Left lung (tissue), 4 donors: ENCODE measurements at regions not wholly inside any gene's neighbourhood (a gene's known extent, or its start where the extent isn't known, plus 50 kb on each side); places are given as distances from the start of the nearest gene placed in this dataset.
"Not testable (repeated sequence)": the region's sequence is repeated elsewhere in the genome, so short reads cannot be mapped to it uniquely, and the experiment has no call there.

Experiments used
- ATAC-seq: fragments of 200-7000 bp; cut with Tn5 transposase; one replicate; pipeline ENCODE4 v1.9.1; 2020; ENCODE audit warnings: moderate library complexity
- DNase-seq, 4 donors: peaks; one replicate each; pipeline ENCODE4 v3.0.0-alpha.2; 2013 to 2020
- H3K27ac ChIP-seq, 2 donors: fragments of 200-600 bp; sonication (generic) in 1 of 2; one replicate each; pipeline versions ENCODE4 v1.5.0 to v1.8.0; 2020 to 2021
- H3K27me3 ChIP-seq, 2 donors: fragments of 200-600 bp; sonication (generic) in 1 of 2; one replicate each; pipeline versions ENCODE4 v1.5.0 to v1.8.0; 2020 to 2021
- H3K36me3 ChIP-seq, 2 donors: fragments of 200-600 bp; sonication (generic) in 1 of 2; one replicate each; pipeline versions ENCODE4 v1.5.0 to v1.8.0; 2020 to 2021
- H3K4me1 ChIP-seq, 2 donors: fragments of 200-600 bp; one replicate each; pipeline ENCODE4 v1.8.0; 2021
- H3K4me3 ChIP-seq, 2 donors: fragments of 200-600 bp; sonication (generic) in 1 of 2; one replicate each; pipeline versions ENCODE4 v1.5.0 to v1.8.0; 2020 to 2021; ENCODE audit warnings: mild to moderate bottlenecking in 1 of 2
- H3K9me3 ChIP-seq, 2 donors: fragments of 200-600 bp; sonication (generic) in 1 of 2; one replicate each; pipeline versions ENCODE4 v1.5.0 to v1.8.0; 2020 to 2021
- CTCF ChIP-seq, 2 donors: fragments of 200-600 bp; sonication (generic) in 1 of 2; IDR thresholded peaks; one replicate each; pipeline versions ENCODE4 v1.5.0 to v1.8.0; 2021; ENCODE audit warnings: antibody characterized with exemption in 2 of 2
- intact Hi-C, 2 donors: fragments of 100-400 bp; cut with DNase I; formaldehyde crosslinking; loops; one replicate each; pipeline versions ENCODE4 v1.11.2 to v1.14.2; 2022
- donor health status: DM: no; HTN: yes; CAD: no.
- donor health status: DM: no; HTN: no; CAD: no.

- intact Hi-C loops = no loop called here
- no peaks in the 10 kb centered on the region for H3K36me3 ChIP-seq
- ATAC-seq = no peak
- no peak overlapping the region for H3K4me3 ChIP-seq
- TF ChIP-seq CTCF (IDR thresholded peaks at IDR 0.05) = no peak
- no peak overlapping the region for H3K27ac ChIP-seq
- H3K4me1 ChIP-seq = peaks cover 0 to 6% of the 10 kb centered on the region in 2 donors
- DNase-seq = no peak
- H3K9me3 ChIP-seq = no peaks in the 10 kb centered on the region
- H3K27me3 ChIP-seq = no peaks in the 10 kb centered on the region
Observed at GRCh38 chr1:229005556-229005955, 265.4 kb upstream of the RAB4A start.

- H3K27ac ChIP-seq = no peak overlapping the region
- ATAC-seq (no peak), DNase-seq (no peak)
- H3K9me3 ChIP-seq = no peaks in the 10 kb centered on the region
- H3K36me3 ChIP-seq = no peaks in the 10 kb centered on the region
- peaks cover 0 to 6% of the 10 kb centered on the region in 2 donors for H3K4me1 ChIP-seq
- no peak overlapping the region for H3K4me3 ChIP-seq
- no peaks in the 10 kb centered on the region for H3K27me3 ChIP-seq
- TF ChIP-seq CTCF (IDR thresholded peaks at IDR 0.05) = no peak
- intact Hi-C loops = no loop called here
Observed at GRCh38 chr1:229006121-229006870, 264.6 kb upstream of the RAB4A start.

GRCh38 chr1:229007167-229007566 is 263.7 kb upstream of the RAB4A start:
- H3K27me3 ChIP-seq = no peaks in the 10 kb centered on the region
- no peak overlapping the region for H3K4me3 ChIP-seq
- peaks cover 0 to 6% of the 10 kb centered on the region in 2 donors for H3K4me1 ChIP-seq
- no peak overlapping the region for H3K27ac ChIP-seq
- no peaks in the 10 kb centered on the region for H3K9me3 ChIP-seq
- ATAC-seq = no peak
- no peak for TF ChIP-seq CTCF (IDR thresholded peaks at IDR 0.05)
- DNase-seq = no peak
- H3K36me3 ChIP-seq = no peaks in the 10 kb centered on the region
- intact Hi-C loops = no loop called here

GRCh38 chr1:229007701-229008100 is 263.2 kb upstream of the RAB4A start:
- TF ChIP-seq CTCF (IDR thresholded peaks at IDR 0.05) = no peak
- DNase-seq = no peak
- Histone ChIP-seq H3K9me3 (no peaks in the 10 kb centered on the region), H3K4me1 (peaks cover 0 to 6% of the 10 kb centered on the region in 2 donors), H3K4me3 (no peak overlapping the region), H3K36me3 (no peaks in the 10 kb centered on the region), H3K27me3 (no peaks in the 10 kb centered on the region), H3K27ac (no peak overlapping the region)
- ATAC-seq = no peak
- intact Hi-C loops = no loop called here

- DNase-seq, H3K36me3 ChIP-seq, H3K27ac ChIP-seq, H3K4me3 ChIP-seq, H3K27me3 ChIP-seq, H3K9me3 ChIP-seq, intact Hi-C loops, H3K4me1 ChIP-seq, ATAC-seq: not testable (repeated sequence)
Observed at GRCh38 chr1:229008347-229008746, 262.6 kb upstream of the RAB4A start.

GRCh38 chr1:229011022-229011421 is 259.9 kb upstream of the RAB4A start:
- TF ChIP-seq CTCF (IDR thresholded peaks at IDR 0.05) = no peak
- Histone ChIP-seq H3K36me3 (no peaks in the 10 kb centered on the region), H3K9me3 (no peaks in the 10 kb centered on the region), H3K27ac (no peak overlapping the region), H3K4me3 (no peak overlapping the region), H3K4me1 (peaks cover 0 to 6% of the 10 kb centered on the region in 2 donors), H3K27me3 (no peaks in the 10 kb centered on the region)
- intact Hi-C loops = no loop called here
- ATAC-seq (no peak), DNase-seq (no peak)
